GM18508 (cell line): ENCODE measurements at regions not wholly inside any gene's neighbourhood (a gene's known extent, or its start where the extent isn't known, plus 50 kb on each side); places are given as distances from the start of the nearest gene placed in this dataset.

Source experiments
- ATAC-seq: cut with Tn5 transposase; IDR thresholded peaks from one replicate; pipeline ENCODE4 v1.9.1; 2021; ENCODE audit warnings: moderate number of reproducible peaks; ENCODE audit not compliant: insufficient read depth, unreplicated experiment

DNA sequence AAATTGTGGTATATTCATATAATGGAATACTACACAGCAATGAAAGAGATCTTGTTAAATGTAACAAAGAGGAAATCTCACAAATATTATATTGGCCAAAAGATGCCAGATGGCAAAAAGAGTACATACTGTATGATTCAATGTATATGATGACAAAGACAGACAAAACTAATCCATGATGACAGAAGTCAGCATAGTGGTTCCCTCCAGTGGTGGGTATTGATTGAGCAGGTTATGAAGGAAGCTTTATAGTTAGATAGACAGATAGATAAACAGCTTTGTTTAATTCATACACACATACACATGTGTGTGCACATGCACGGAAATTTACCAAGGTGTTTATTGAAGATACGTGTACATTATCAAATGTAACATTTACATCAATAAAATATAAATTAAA lies 74.4 kb upstream of the SMIM36 start:
- no peak for ATAC-seq

DNA sequence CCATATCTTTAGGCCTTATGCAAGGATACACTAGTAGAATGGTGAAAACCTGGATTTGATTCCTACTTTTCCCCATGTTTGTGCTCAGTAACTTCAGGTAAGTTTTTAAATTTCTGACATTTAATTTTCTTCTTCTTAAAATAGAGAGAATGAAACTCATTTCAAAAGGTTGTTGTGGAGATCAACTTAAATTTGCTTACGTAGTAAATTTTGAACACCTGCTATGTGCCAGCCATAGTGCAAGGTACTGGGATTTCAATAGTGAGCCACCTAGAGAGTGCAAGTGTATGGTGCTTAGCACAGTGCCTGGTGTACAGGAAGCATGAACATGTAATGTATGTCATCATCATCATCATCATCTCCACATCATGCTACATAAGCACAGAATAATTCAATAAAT lies 73.6 kb upstream of the SMIM36 start:
- ATAC-seq: no peak

DNA sequence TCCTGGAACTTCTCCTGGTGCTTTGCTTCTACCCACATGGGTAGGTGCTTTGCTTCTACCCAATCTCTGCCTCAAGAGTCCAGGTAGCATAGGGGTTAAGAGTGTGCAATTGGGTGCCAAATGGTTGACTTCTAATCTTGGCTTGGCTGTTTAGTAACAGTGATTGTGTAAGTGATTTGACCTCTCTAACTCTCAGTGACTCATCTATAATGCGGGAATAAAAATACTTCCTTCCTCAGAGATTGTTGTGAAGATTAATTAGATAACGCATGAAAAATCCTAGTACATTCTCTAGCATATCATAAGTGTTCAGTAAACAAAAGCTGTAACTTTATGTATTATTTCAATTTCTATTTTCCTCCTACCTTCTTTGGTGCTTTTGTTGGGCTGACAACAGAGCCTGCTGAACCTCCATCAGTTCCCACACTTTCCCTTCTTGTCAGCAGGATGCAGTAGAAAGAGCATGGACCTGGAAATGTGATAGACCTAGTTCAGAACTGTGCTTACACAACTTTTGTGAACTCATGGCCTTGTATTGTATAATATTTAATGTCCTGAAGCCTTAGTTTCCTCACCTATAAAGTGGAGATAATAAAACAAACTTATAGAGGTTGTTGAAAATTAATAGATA lies 72.9 kb upstream of the SMIM36 start:
- ATAC-seq: no peak

DNA sequence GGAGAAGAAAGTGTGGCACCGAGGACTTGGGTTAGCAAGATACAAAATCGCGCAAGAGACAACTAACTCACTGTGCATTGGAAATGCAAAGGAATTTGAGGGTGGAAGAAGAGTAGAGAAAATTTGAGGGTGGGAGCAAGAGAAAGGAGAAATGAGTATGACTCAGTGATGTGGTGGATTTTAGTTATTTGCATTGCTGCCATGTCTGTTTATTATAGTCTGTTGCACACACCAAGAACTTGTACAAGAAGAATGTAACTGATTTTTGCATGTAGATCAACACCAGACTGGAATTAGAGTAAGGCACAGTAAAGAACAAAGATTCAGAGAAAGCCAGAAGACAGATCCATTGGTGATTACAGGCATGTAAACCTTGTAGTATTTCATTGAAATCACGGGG lies 71.6 kb upstream of the SMIM36 start:
- ATAC-seq: no peak

DNA sequence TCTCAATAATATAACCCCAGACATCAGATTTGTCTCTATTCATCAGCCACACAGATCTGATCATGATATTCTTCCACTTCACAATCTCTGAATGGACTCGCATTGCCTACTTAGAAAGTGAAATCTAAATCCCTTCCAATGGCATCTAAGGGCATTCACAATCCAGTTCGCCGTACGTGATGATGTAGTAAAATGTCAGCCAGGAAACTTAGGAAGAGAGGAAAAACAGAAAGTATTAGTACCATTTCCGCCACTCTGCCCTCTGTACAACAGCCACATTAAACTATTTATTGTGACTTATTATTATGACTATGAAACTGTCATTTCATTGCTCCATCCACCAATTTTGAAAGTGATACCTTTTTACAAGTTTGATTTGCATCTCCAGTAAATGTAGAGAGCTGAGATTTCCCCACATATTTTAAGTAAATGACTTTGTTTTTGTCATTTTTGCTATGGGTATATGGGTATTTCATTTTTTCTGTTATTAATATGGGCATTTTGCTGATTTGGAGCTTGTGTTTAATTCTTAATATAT lies 69.4 kb upstream of the SMIM36 start:
- ATAC-seq: no peak

DNA sequence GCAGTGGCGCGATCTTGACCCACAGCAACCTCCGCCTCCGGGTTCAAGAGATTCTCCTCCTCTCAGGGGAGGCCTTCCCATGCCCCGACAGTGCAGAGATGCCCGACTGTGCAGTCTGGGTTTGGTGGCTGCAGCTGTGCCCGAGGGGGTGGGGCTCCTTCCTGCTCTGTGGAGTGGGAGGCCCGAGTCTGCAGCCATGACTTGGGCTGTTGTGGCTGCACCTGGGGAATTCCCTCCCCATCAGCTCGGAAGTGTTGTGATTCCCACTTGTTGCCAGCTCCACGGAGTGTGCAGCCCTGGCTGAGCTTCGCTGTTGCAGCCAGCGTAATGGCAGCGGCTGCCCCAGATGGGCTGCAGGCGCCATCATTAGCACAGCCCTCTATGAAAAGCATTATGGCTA lies 66.4 kb upstream of the SMIM36 start:
- no peak for ATAC-seq

DNA sequence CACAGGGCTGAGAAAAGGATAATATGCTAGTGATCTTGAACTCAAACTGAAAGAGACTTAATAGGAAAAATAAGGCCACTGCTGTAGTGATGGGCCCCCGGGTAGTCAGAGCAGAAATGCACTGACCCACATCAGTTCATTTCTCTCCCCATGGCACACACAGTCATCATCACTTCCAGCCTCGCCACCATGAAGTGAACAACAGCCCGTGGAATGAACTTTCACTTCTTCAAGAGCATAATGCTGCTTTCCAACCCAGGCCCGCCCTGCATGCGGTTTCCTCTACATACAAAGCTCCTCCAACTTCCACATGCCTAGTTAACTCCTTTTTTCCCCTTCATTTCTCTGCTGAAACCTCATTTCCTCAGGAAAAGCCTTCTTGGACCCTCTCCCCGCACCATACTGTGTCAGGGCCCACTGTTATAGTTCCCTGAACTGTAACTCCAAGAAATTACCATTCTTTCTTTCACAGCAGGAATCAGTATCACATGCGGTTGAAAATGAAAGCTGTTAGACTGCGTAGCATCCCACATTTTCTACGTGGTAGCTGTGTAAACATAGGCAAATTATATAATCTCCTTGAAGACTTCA lies 65.8 kb upstream of the SMIM36 start:
- ATAC-seq: peak; percentile 75

DNA sequence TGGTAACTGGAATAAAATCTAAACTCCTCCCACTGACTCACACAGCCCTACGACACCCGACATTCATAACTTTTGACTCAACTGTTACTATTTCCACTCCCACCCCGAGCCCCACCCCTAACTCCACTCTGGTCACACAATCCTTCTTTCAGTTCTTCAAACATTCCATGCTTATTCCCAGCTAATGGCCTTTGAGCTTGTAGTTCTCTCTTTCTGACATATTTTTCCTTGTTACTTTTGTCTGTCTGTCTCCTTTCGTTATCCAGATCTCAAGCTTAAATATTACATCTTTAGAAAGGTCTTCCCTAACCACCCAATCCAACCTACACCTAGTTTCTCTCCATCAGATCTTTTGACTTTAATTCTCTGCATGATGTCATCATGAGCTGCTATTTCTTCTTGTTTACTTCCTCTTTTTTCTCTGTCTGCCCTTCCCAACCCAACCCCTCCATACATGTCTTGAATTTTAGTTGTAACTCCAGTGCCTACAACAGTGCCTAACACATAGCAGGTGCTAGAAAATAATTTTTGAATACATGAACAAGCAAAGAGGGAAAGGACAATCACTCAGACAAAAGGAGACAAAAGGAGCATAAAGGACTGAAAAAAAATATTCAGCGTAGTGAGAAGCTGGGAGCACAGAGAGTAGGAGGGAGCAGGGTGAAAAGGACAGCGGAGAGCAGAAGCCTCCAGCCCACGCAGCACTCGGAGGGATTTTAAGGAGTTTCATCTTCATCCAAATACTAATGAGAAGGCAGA lies 65.2 kb upstream of the SMIM36 start:
- ATAC-seq: peak; percentile 20

DNA sequence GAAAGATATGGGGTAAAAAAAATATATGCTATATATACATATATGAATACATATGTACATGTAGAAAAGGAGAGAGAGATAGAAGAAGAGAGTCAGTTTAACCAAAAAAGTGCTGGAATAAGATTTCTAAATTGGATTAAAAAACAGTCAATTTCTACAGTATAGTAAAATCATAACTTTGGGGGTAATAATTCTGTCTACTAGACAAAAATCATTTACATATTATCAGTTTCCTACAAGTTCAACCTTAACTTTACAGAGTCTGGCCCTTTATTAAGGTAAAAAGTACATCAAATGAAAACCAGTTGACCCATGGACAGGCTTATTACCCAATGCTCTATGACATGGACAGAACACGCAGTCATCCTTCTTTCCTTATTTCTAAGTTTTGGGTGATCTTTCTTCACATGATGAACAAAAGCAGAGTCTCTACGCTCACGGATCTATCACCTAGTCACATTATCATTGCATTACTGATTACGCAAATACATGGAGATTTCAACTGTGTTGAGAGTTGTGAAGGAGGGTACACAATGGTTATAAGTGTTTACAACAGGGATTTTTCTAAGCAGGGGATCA lies 63.9 kb upstream of the SMIM36 start:
- no peak for ATAC-seq

DNA sequence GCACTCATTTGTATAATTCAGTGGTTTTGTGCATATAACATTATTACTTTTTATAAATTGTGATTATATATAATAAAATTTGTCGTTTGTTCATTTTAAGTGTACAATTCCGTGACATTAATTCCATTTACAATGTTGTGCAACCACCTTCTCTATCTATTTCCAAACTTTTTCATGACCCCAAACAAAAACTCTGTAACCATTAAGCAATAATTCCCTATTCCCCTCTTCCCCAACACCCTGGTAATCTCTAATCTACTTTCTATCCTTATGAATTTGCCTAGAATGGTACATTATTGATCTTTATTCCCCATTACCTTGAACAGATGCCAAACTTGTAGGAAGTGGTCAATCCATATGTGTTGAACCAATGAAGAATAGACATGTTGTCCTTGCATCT lies 61.3 kb upstream of the SMIM36 start:
- ATAC-seq: no peak

DNA sequence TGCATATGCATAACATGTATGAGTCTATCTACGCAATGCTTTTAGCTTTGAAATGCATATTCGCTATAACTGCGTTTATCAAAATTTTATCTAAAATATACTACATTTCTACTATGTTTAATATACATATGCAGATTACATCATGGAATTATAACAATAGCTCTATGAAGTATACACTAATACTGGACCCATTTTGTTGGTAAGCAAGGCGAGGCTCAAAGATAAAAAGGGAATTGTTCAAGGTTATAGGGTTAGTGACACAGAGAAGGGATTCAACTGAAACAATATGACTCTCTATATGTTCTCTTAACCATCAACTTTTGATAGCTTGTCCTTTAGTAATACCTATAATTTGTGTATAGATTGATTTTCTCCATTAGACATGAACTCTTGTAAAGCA lies 60.9 kb upstream of the SMIM36 start:
- ATAC-seq: no peak

DNA sequence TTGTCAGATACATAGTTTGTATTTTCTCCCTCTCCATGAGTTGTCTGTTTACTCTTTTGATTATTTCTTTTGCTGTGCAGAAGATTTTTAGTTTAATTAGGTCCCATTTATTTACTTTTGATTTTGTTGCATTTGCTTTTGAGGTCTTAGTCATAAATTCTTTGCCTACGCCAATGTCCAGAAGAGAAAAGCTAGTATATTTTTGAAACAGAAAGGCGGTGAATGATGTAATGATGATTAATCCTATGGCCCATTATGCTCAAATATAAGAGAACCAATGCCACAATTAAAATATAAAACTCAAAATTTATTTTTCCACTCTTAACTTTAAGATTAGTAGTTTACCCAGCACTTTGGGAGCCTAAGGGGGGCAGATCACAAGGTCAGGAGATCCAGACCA lies 59.8 kb upstream of the SMIM36 start:
- ATAC-seq: no peak

DNA sequence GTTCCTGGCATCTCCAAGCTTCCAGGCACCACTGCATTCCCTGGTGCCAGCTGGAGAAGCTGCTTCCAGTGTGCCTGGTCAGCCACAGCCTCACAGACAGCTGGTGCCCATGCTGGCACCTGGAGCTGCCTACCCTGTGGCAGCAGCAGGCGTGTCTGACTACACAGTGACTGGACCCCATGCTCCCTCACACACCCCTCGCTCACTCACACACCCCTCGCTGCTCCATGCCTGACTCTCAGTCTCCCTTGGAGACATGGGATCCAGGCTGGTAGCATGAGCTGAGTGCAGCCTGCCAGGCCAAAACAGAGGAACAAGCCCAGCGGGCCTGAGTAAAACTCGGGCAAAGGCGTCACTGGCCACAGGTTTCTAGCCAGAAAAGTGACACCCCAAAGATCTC lies 59.1 kb upstream of the SMIM36 start:
- no peak for ATAC-seq

DNA sequence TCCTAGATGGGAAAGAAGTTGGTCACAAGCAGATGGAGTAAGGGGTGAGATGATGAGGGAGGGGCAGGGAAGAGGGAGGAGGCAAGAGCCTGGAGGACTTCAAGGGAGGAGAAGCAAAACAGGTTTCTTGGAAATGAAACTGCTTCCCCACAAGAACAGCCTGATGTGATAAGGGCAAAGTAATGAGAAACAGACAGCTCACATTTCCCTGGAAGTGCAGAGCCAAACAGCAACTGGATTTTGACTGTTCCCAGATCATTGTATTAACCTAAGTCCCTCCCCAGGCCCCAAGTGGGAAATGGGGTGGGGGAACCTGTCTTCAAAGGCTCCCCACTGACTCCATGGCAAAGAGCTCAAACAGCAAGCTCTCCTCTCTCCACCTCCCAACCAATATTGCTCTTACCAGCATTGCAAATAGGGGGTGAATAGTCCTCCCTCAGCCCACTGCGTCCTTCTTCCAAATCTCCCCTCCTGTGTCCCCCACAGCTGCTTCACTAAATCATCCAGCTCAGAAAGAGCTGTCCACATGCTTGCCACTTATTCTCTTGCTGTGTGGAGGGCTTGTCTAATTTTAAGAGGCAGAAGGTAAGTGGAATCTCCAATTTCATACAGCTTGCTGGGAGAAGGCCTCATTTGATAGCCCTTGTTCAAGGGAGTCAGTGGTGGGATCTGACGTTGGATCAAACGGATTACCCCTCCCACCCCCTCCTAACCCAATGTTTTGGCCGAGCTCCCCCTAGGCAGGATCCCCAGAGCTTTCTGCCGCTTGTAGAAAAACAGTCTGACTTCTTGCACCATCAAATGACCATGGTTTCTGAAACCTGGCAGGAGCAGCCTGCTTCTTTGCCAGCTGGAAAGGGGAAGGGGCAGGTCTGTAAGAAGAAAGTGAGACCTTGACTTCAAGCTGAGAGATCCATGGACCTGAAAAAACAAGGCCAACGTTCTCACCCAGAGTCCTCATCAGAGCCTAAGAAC lies 56.3 kb upstream of the SMIM36 start:
- ATAC-seq: no peak

DNA sequence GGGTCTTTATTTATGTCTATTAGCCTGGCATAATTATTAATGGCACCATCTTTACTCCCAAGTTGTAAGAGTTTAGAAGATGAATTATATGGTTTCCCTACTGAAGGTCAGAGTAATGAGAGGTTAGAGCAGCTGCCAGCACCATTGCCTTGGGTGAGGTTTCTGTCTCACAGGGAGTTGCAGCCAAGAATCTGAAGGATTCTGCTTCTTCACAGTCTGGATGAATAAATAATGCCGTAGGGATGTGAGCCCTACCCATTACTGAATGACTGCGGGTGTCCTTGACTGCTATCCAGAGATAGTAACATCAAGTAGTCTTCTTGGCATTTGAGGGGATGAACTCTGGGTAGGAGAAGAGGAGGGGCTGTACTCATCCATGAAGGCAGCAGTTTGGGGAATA lies 52.8 kb upstream of the SMIM36 start:
- ATAC-seq: no peak

DNA sequence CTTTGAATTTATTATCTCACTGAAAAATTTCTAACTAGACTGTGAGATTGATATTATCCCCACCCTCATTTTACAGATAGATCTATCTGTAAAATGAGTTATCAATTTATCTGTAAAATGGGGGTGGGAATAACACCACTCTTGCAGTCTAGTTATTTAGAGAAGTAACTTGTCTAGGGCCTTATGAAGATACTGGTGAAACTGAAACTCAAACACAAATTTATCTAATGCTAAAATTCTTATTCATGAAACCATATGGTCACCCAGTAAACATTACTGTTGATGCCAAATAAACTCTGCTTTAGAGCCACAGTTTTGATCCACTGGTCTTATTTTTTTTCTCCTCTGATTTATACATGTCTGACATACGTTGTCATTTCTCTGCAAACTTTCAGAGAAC lies 52.1 kb upstream of the SMIM36 start:
- ATAC-seq: no peak

DNA sequence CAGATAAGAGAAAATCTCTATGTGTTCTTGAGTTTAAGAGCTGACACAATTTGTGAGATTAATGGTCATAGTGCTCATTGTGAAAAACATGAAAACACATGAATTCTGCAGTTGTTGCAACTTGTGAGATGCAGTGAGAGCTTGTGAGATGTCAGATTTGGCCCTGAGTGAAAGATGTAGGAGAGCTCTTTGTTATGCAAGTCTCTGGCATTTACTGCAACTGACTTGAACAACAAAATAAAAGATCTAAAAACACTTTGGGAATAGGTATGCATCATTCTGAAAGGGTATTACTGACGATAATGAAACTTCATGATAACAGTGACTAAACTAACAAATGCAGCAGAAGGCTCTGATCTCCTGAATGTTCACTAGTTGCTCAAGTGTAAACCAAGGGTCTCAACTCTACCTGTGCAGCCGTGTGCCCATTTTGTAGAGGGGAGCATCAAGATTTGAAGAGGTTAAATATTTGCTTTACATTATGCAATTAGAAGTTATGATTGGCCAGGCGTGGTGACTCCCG lies 50.8 kb upstream of the SMIM36 start:
- no peak for ATAC-seq

DNA sequence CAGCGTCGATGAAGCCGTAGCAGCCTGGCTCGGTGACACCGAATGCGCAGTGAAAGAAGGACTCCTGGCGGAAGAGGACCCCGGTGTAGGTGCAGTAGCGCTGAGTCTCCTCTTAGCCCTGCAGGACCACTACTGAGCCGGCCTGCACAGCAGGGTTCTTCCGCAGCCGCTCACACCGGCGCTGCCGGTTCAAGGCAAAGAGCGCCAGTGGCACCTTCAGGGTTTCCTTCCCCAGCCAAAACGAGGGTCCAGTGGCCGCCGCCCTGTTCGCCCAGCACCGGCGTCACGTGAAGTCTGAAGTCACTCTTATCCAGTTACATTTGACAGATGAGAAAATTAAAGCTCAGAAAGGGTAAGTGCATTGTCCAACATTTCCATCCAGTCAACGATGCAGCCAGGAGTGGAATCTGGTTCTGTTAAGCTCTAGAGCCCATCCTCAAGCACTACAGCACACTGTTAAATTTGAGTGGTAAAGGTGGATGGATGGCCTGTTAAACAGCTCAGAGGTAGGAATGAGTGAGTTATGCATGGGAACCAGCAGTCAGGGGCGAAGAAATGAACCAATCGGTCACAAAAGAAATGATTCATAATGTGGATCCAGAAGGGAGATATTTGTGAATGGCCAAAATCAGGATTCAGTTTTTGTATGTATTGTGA lies 50.2 kb upstream of the SMIM36 start:
- no peak for ATAC-seq
